ENCODE measurements at regions not wholly inside any gene's neighbourhood (a gene's known extent, or its start where the extent isn't known, plus 50 kb on each side); places are given as distances from the start of the nearest gene placed in this dataset.
A peak's percentile ranks its signal among the peaks of the same experiment; 100 is the strongest.

- Histone ChIP-seq H3K36me3 (ENCODE audit: low read depth, missing control alignments) (no peaks in the 10 kb centered on the region), H3K27ac (no peak overlapping the region), H3K4me1 (no peaks in the 10 kb centered on the region), H3K4me3 (no peak overlapping the region), H3K27me3 (no peaks in the 10 kb centered on the region), H3K9me3 (no peaks in the 10 kb centered on the region)
- intact Hi-C loops (cut with DNase I; ENCODE audit: low total_unique reads) = no loop called here
- TF ChIP-seq POLR2A (IDR thresholded peaks at IDR 0.05) = no peak
- no peak for TF ChIP-seq CTCF (IDR thresholded peaks at IDR 0.05)
- no peak for DNase-seq
Observed at GRCh38 chr11:79960461-79960860, 519.6 kb upstream of the TENM4 start.

- Histone ChIP-seq H3K36me3 (ENCODE audit: low read depth, missing control alignments) (no peaks in the 10 kb centered on the region), H3K9me3 (no peaks in the 10 kb centered on the region), H3K27ac (no peak overlapping the region), H3K27me3 (no peaks in the 10 kb centered on the region), H3K4me1 (no peaks in the 10 kb centered on the region), H3K4me3 (no peak overlapping the region)
- intact Hi-C loops (cut with DNase I; ENCODE audit: low total_unique reads) = no loop called here
- no peak for DNase-seq
- 93 to 94% methylated on average over 2 of the region's 2 CpGs for WGBS, 2 donors
- TF ChIP-seq POLR2A (IDR thresholded peaks at IDR 0.05) (no peak), CTCF (IDR thresholded peaks at IDR 0.05) (no peak)
Observed at GRCh38 chr11:79959318-79959717, 518.5 kb upstream of the TENM4 start.

- TF ChIP-seq POLR2A (IDR thresholded peaks at IDR 0.05) = no peak
- TF ChIP-seq CTCF (IDR thresholded peaks at IDR 0.05) = no peak
- intact Hi-C loops (cut with DNase I; ENCODE audit: low total_unique reads) = no loop called here
- no peak for DNase-seq
- H3K9me3 ChIP-seq = no peaks in the 10 kb centered on the region
- no peaks in the 10 kb centered on the region for H3K4me1 ChIP-seq
- H3K4me3 ChIP-seq = no peak overlapping the region
- no peak overlapping the region for H3K27ac ChIP-seq
- H3K27me3 ChIP-seq = no peaks in the 10 kb centered on the region
- no peaks in the 10 kb centered on the region for H3K36me3 ChIP-seq (ENCODE audit: low read depth, missing control alignments)
Observed at GRCh38 chr11:79957702-79958101, 516.9 kb upstream of the TENM4 start.

GRCh38 chr11:79956061-79956460 lies 515.2 kb upstream of the TENM4 start:
- TF ChIP-seq CTCF (IDR thresholded peaks at IDR 0.05) (no peak), POLR2A (IDR thresholded peaks at IDR 0.05) (no peak)
- Histone ChIP-seq H3K4me1 (no peaks in the 10 kb centered on the region), H3K27ac (no peak overlapping the region), H3K9me3 (no peaks in the 10 kb centered on the region), H3K27me3 (no peaks in the 10 kb centered on the region), H3K36me3 (ENCODE audit: low read depth, missing control alignments) (no peaks in the 10 kb centered on the region), H3K4me3 (no peak overlapping the region)
- WGBS, 2 donors = 92 to 94% methylated on average over 4 of the region's 4 CpGs
- DNase-seq = no peak
- intact Hi-C loops (cut with DNase I; ENCODE audit: low total_unique reads) = no loop called here

DNA sequence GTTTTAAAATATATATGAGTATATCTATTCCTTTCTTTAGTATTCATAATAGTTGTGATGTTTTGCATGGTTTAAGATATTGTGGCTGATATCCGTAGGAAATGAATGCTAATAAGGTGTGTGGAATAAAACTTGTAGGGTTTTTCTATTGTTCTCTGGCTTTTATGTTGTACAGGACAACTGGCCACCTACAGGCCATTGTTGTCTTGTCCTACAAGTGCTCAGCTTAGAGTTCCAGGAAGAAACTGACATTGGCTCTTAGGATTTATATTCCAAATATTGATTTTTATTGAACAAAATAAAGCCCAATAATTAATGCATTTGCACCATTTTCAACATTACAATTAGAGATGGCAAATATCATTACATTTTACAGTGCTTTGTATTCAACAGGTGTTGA lies 512.8 kb upstream of the TENM4 start:
- Histone ChIP-seq H3K9me3 (no peaks in the 10 kb centered on the region), H3K36me3 (ENCODE audit: low read depth, missing control alignments) (no peaks in the 10 kb centered on the region), H3K4me1 (no peaks in the 10 kb centered on the region), H3K27ac (no peak overlapping the region), H3K27me3 (no peaks in the 10 kb centered on the region), H3K4me3 (no peak overlapping the region)
- intact Hi-C loops (cut with DNase I; ENCODE audit: low total_unique reads) = no loop called here
- TF ChIP-seq POLR2A (IDR thresholded peaks at IDR 0.05) (no peak), CTCF (IDR thresholded peaks at IDR 0.05) (peak in 1 of 3 experiments; percentile 12)
- no peak for DNase-seq
- 84 to 85% methylated on average over 1 of the region's 1 CpG for WGBS, 2 donors
